A549 (cell line): ENCODE measurements at regions not wholly inside any gene's neighbourhood (a gene's known extent, or its start where the extent isn't known, plus 50 kb on each side); places are given as distances from the start of the nearest gene placed in this dataset.

Source experiments
- BHLHE40 ChIP-seq: IDR thresholded peaks from 2 replicates; pipeline ENCODE4 v1.6.1; 2012; ENCODE audit warnings: low read depth, low read length, inconsistent platforms
- CTCF ChIP-seq: fragments of >200 bp; sonication (Bioruptor Twin); formaldehyde crosslinking; IDR thresholded peaks from 3 replicates; pipeline ENCODE4 v1.5.1; 2016
- POLR2A ChIP-seq: IDR thresholded peaks from 2 replicates; pipeline ENCODE4 v1.6.1; 2012; ENCODE audit warnings: mild to moderate bottlenecking, low read length

GRCh38 chr20:11083841-11084240 is 410.0 kb upstream of the JAG1 start:
- TF ChIP-seq CTCF, result no peak
- TF ChIP-seq BHLHE40, result no peak
- no peak for TF ChIP-seq POLR2A
